Left ventricle myocardium inferior (tissue), 1 donor: ENCODE measurements at regions not wholly inside any gene's neighbourhood (a gene's known extent, or its start where the extent isn't known, plus 50 kb on each side); places are given as distances from the start of the nearest gene placed in this dataset.

Experiments
- DNase-seq: peaks from one replicate; pipeline ENCODE4 v3.0.0-alpha.2; 2020
- H3K27ac ChIP-seq: fragments of 200-600 bp; replicated peaks from 2 replicates; pipeline ENCODE4 v1.8.0; 2021
- H3K27me3 ChIP-seq: fragments of 200-600 bp; 2 replicates; pipeline ENCODE4 v1.8.0; 2021; ENCODE audit warnings: low read depth
- H3K36me3 ChIP-seq: fragments of 200-600 bp; 2 replicates; pipeline ENCODE4 v1.8.0; 2021
- H3K4me1 ChIP-seq: fragments of 200-600 bp; 2 replicates; pipeline ENCODE4 v1.8.0; 2021
- H3K4me3 ChIP-seq: fragments of 200-600 bp; 2 replicates; pipeline ENCODE4 v1.8.0; 2021; ENCODE audit warnings: mild to moderate bottlenecking, moderate library complexity
- H3K9me3 ChIP-seq: fragments of 200-600 bp; replicated peaks from 2 replicates; pipeline ENCODE4 v1.8.0; 2021
- intact Hi-C: fragments of 100-400 bp; cut with micrococcal nuclease; formaldehyde crosslinking; loops from one replicate; pipeline ENCODE4 v1.11.0; 2022
- TF ChIP-seq, protein P1 (sequence below): fragments of 200-600 bp; IDR thresholded peaks from 2 replicates; pipeline ENCODE4 v1.8.0; 2021; ENCODE audit warnings: antibody characterized with exemption, mild to moderate bottlenecking, borderline replicate concordance
- donor health status: DM: no; HTN: yes; CAD: no; lungs with severe emphysema.

DNA sequence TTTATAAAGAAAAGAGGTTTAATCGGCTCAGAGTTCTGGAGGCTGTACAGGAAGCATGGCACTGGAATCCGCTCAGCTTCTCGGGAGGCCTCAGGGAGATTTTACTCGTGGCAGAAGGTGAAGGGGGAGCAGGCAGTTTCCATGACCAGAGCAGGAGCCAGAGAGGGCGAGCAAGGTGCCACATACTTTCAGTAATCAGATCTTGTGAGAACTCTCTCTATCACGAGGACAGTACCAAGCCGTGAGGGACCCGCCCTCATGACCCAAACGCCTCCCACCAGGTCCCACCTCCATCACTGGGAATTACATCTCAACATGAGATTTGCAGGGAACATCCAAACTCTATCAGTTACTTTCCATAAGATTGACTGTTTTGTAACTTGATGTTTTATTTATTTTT is 70.7 kb upstream of the SYN2 start:
- intact Hi-C loops: no loop called here
- H3K4me1 ChIP-seq: no peaks in the 10 kb centered on the region
- no peak overlapping the region for H3K4me3 ChIP-seq
- no peak for DNase-seq
- H3K27me3 ChIP-seq: peaks cover 46% of the 10 kb centered on the region
- H3K27ac ChIP-seq: no peak overlapping the region
- no peaks in the 10 kb centered on the region for H3K36me3 ChIP-seq
- H3K9me3 ChIP-seq: no peaks in the 10 kb centered on the region
- TF ChIP-seq, protein P1, sequence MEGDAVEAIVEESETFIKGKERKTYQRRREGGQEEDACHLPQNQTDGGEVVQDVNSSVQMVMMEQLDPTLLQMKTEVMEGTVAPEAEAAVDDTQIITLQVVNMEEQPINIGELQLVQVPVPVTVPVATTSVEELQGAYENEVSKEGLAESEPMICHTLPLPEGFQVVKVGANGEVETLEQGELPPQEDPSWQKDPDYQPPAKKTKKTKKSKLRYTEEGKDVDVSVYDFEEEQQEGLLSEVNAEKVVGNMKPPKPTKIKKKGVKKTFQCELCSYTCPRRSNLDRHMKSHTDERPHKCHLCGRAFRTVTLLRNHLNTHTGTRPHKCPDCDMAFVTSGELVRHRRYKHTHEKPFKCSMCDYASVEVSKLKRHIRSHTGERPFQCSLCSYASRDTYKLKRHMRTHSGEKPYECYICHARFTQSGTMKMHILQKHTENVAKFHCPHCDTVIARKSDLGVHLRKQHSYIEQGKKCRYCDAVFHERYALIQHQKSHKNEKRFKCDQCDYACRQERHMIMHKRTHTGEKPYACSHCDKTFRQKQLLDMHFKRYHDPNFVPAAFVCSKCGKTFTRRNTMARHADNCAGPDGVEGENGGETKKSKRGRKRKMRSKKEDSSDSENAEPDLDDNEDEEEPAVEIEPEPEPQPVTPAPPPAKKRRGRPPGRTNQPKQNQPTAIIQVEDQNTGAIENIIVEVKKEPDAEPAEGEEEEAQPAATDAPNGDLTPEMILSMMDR: no peak

DNA sequence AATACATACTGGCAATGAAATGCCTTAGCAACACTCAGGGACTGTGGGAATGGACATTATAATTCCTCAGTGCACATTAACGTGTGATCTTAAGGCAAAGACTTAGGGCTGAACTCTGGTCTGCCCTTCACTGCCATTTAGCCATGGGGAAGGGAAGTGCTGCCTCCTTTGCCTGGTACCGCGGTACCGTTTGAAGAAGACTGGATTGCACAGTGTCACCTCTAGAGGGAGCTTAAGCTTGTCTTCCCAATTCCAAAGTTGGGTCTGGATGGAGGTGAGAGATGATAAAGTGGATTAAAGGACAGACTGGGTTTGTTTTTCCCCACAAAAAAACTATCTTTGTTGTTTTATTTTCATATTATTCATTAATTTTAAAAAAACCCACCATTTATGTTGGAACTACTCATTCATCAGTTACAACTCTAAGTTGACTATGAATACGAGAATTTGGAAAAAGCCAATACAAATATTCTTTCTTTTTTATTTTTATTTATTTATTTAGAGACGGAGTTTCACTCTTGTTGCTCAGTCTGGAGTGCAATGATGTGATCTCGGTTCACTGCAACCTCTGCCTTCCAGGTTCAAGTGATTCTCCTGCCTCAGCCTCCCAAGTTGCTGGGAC is 60.0 kb upstream of the SYN2 start:
- DNase-seq: no peak

DNA sequence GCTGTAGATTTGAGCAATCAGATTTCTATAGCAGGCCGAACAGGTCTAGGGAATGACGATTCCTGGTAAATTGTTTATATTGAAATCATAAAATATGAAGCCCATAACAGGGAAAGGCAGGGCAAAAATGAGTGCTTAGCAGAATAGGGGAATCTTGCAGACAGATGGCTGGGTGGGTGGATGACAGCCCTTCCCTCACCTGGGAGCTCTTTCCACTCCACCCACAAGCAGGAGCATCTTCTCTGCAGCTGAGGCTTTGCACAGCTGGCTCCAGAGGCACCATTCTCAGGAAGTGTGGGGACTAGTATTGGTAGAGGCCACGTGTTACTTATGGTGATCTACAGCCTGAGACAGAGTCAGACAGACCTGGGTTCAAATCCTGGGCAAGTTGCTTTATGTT is 55.9 kb upstream of the SYN2 start:
- H3K27ac ChIP-seq: no peak overlapping the region
- no peaks in the 10 kb centered on the region for H3K9me3 ChIP-seq
- peaks cover 44% of the 10 kb centered on the region for H3K27me3 ChIP-seq
- H3K36me3 ChIP-seq: no peaks in the 10 kb centered on the region
- H3K4me1 ChIP-seq: no peaks in the 10 kb centered on the region
- intact Hi-C loops: no loop called here
- TF ChIP-seq, protein P1: no peak
- H3K4me3 ChIP-seq: no peak overlapping the region
- DNase-seq: no peak

More for the DNA sequence above, 60.0 kb upstream of the SYN2 start:
- TF ChIP-seq, protein P1: peak; percentile 66
- H3K27ac ChIP-seq: no peak overlapping the region
- H3K4me3 ChIP-seq: no peak overlapping the region
- H3K9me3 ChIP-seq: no peaks in the 10 kb centered on the region
- H3K27me3 ChIP-seq: peaks cover 16% of the 10 kb centered on the region
- no peaks in the 10 kb centered on the region for H3K36me3 ChIP-seq
- no peaks in the 10 kb centered on the region for H3K4me1 ChIP-seq
- intact Hi-C loops: no loop called here

DNA sequence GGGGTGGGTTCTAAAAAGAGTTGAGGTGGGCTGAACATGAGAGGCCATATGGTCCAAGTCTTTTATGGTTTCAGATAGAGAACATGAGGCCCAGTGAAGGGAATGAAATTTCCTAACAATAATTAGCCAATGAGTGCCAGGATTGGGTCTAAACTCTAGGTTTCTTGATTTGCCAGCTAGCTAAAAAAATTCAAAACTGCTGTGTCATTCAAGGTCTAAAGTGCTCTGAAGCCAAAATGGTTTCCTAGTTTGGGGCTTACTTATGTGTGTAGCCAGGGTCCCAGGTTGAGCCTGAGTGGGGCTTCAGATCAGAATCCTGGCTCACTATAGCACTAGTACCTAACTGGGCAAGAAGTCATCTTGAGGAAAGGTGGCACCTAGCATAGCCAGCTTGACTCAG is 55.3 kb upstream of the SYN2 start:
- DNase-seq: no peak
- Histone ChIP-seq H3K27ac (no peak overlapping the region), H3K4me1 (no peaks in the 10 kb centered on the region), H3K4me3 (no peak overlapping the region), H3K36me3 (no peaks in the 10 kb centered on the region), H3K9me3 (no peaks in the 10 kb centered on the region), H3K27me3 (peaks cover 50% of the 10 kb centered on the region)
- intact Hi-C loops: no loop called here
- TF ChIP-seq, protein P1: no peak

DNA sequence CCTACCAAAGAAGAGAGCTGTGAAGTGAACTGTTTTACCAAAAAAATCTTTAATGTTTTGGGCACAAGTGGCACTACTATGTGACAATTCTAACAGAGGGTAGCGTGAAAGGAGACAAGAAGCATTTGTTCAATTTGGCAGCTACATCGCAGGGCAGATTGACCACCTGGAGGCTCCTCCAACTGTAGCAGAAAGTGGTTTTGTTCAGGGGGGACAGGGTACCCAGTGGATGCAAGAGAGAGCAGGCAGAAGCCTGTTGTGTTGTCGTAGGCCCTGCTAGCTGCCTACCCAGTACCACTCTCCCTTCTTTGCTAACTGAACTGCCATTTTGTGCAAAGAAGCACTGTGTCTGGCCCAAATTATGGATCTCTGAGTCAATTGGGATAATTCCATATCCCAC is 54.8 kb upstream of the SYN2 start:
- Histone ChIP-seq H3K4me3 (no peak overlapping the region), H3K27ac (no peak overlapping the region), H3K4me1 (no peaks in the 10 kb centered on the region), H3K27me3 (peaks cover 54% of the 10 kb centered on the region), H3K9me3 (no peaks in the 10 kb centered on the region), H3K36me3 (no peaks in the 10 kb centered on the region)
- no peak for DNase-seq
- TF ChIP-seq, protein P1: no peak
- intact Hi-C loops: no loop called here
